PC-9 (cell line): ENCODE measurements at regions not wholly inside any gene's neighbourhood (a gene's known extent, or its start where the extent isn't known, plus 50 kb on each side); places are given as distances from the start of the nearest gene placed in this dataset.

Source experiments
- EZH2 ChIP-seq: fragments of 200-600 bp; sonication (generic); IDR thresholded peaks from 2 replicates; pipeline ENCODE4 v1.8.0; 2017; ENCODE audit warnings: antibody characterized with exemption, low read depth
- TF ChIP-seq, protein P1 (sequence below): fragments of 200-600 bp; sonication (generic); conservative IDR thresholded peaks from 2 replicates; pipeline ENCODE4 v1.6.1; 2017; ENCODE audit warnings: mixed run types, antibody characterized with exemption, mild to moderate bottlenecking, moderate library complexity

DNA sequence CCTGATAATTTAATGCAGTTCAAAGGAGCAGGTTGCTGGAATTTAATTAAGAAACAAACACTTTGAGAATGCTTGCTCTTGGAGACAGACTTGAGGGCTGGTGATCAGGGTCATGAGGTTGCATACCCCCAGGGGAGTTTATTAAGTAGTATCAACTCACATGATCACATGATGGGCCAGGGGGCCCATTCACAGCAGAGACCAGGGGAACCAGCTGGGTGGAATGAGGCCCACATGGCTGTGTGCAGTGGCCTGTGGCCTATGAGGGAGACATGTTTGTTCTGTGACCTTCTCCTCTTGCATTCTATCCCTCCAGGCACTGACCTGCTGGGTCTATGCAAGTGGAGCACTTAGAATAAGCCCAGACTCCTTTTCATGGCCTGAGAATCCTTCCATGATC, 266.6 kb upstream of the PWP1 start:
- TF ChIP-seq, protein P1, sequence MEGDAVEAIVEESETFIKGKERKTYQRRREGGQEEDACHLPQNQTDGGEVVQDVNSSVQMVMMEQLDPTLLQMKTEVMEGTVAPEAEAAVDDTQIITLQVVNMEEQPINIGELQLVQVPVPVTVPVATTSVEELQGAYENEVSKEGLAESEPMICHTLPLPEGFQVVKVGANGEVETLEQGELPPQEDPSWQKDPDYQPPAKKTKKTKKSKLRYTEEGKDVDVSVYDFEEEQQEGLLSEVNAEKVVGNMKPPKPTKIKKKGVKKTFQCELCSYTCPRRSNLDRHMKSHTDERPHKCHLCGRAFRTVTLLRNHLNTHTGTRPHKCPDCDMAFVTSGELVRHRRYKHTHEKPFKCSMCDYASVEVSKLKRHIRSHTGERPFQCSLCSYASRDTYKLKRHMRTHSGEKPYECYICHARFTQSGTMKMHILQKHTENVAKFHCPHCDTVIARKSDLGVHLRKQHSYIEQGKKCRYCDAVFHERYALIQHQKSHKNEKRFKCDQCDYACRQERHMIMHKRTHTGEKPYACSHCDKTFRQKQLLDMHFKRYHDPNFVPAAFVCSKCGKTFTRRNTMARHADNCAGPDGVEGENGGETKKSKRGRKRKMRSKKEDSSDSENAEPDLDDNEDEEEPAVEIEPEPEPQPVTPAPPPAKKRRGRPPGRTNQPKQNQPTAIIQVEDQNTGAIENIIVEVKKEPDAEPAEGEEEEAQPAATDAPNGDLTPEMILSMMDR, result no peak
- TF ChIP-seq EZH2, result no peak
